Ovary (tissue), 3 donors: ENCODE measurements at regions not wholly inside any gene's neighbourhood (a gene's known extent, or its start where the extent isn't known, plus 50 kb on each side); places are given as distances from the start of the nearest gene placed in this dataset.

Source experiments
- POLR2A ChIP-seq: fragments of 450-650 bp; IDR thresholded peaks from one replicate; pipeline ENCODE4 v1.6.1; 2017; ENCODE audit warnings: antibody characterized with exemption, mild to moderate bottlenecking, moderate library complexity
- TF ChIP-seq, protein P1 (sequence below), 3 donors: fragments of 450-650 bp in 2 of 3; fragments of 200-600 bp in 1 of 3; IDR thresholded peaks; one replicate each; pipeline versions ENCODE4 v1.5.1 to v1.8.0; 2016 to 2022; ENCODE audit warnings: antibody characterized with exemption in 3 of 3, mild to moderate bottlenecking in 1 of 3
- donor health status: DM: no; HTN: no; CAD: no.

GRCh38 chr11:33521384-33521783 is 179.2 kb downstream of the C11orf91 start:
- TF ChIP-seq, protein P1, sequence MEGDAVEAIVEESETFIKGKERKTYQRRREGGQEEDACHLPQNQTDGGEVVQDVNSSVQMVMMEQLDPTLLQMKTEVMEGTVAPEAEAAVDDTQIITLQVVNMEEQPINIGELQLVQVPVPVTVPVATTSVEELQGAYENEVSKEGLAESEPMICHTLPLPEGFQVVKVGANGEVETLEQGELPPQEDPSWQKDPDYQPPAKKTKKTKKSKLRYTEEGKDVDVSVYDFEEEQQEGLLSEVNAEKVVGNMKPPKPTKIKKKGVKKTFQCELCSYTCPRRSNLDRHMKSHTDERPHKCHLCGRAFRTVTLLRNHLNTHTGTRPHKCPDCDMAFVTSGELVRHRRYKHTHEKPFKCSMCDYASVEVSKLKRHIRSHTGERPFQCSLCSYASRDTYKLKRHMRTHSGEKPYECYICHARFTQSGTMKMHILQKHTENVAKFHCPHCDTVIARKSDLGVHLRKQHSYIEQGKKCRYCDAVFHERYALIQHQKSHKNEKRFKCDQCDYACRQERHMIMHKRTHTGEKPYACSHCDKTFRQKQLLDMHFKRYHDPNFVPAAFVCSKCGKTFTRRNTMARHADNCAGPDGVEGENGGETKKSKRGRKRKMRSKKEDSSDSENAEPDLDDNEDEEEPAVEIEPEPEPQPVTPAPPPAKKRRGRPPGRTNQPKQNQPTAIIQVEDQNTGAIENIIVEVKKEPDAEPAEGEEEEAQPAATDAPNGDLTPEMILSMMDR (IDR thresholded peaks at IDR 0.05): no peak
- TF ChIP-seq POLR2A: no peak
